ENCODE measurements at regions not wholly inside any gene's neighbourhood (a gene's known extent, or its start where the extent isn't known, plus 50 kb on each side); places are given as distances from the start of the nearest gene placed in this dataset.

DNA sequence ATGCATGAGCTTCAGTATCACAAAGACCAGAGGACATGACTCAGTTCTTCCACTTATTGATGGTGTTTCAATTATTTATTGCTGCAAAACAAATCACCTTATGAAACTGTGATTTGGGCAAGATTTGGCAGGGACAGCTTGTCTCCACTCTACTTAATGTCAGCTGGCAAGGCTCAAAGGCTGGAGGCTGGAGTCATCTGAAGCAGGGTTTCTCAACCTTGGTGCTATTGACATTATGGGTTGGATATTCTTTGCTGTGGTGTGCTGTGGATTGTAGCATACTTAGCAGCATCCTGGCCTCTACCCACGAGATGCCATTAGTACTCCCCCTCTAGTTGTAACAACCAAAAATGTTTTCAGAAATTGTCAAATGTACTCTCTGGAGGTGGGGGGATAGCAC, 138.8 kb upstream of the PEX5L start:
- H2BK120ac ChIP-seq (ENCODE audit: low read depth, low read length), result no peak overlapping the region
- no peak overlapping the region for H2BK15ac ChIP-seq (ENCODE audit: low read depth, poor library complexity, severe bottlenecking)
- no peak overlapping the region for H4K8ac ChIP-seq (ENCODE audit: low read length)
- no peak overlapping the region for H2BK5ac ChIP-seq (ENCODE audit: low read depth, low read length, poor library complexity, severe bottlenecking)
- H3K14ac ChIP-seq (ENCODE audit: low read length in 2 of 2), result no peak overlapping the region
- H3K9ac ChIP-seq (ENCODE audit: low read length), result no peak overlapping the region
- no peak for DNase-seq
- no peaks in the 10 kb centered on the region for H3K79me1 ChIP-seq (replicated peaks; ENCODE audit: low read length, poor library complexity, severe bottlenecking)
- no peak overlapping the region for H3K4me3 ChIP-seq (ENCODE audit: insufficient read depth in 1 of 2, low read depth in 1 of 2, low read length in 2 of 2)
- no peak overlapping the region for H3K4ac ChIP-seq (ENCODE audit: low read depth in 1 of 2, low read length in 2 of 2)
- no peak overlapping the region for H2BK12ac ChIP-seq (ENCODE audit: low read length in 2 of 2)
- no peaks in the 10 kb centered on the region for H3K9me3 ChIP-seq (ENCODE audit: control insufficient read depth, low read length)
- WGBS, result no CpG with 5 or more reads among the region's 1 CpG
- H3K27me3 ChIP-seq (ENCODE audit: control insufficient read depth in 1 of 2, insufficient read depth in 1 of 2, low read length in 2 of 2), result no peaks in the 10 kb centered on the region
- H3K36me3 ChIP-seq (ENCODE audit: control insufficient read depth in 1 of 2, insufficient read depth in 2 of 2, low read depth in 1 of 2, low read length in 2 of 2), result no peaks in the 10 kb centered on the region
- no peak overlapping the region for H3K27ac ChIP-seq (ENCODE audit: low read length, poor library complexity, severe bottlenecking)
- no peak overlapping the region for H2AFZ ChIP-seq (ENCODE audit: low read depth, low read length)
- no peak overlapping the region for H3K18ac ChIP-seq (ENCODE audit: low read depth in 1 of 2, low read length in 2 of 2)
- H3K23ac ChIP-seq (ENCODE audit: low read length in 2 of 2), result no peak overlapping the region
- no peak overlapping the region for H4K91ac ChIP-seq (ENCODE audit: low read length)
- no peak overlapping the region for H2AK5ac ChIP-seq (ENCODE audit: low read length, severe bottlenecking)
- no peaks in the 10 kb centered on the region for H3K4me1 ChIP-seq (ENCODE audit: control insufficient read depth, insufficient read depth, low read depth, low read length)
- H3K4me2 ChIP-seq (ENCODE audit: low read length, poor library complexity, severe bottlenecking), result no peak overlapping the region

DNA sequence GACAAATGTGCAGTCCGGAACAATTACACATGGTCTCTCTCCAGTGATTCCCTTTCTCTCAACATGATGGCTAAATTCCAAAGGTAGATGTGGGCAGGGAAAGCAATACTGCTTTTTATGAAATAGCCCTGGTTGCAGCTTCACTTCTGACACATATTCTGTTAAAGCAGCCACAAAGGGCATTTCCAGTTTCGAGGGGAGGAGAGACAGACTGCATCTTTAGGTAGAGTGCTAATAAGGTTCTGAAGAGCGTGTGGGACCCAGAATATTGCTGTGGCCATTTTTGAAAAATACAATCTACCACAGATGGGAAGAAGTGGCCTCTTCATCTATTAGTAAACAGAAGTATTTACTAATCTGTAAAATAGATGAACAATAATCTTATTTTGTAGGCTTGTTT, 139.3 kb upstream of the PEX5L start:
- 64% methylated on average over 2 of the region's 3 CpGs for WGBS
- no peaks in the 10 kb centered on the region for H3K27me3 ChIP-seq (ENCODE audit: control insufficient read depth in 1 of 2, insufficient read depth in 1 of 2, low read length in 2 of 2)
- H2AK5ac ChIP-seq (ENCODE audit: low read length, severe bottlenecking), result no peak overlapping the region
- H2BK5ac ChIP-seq (ENCODE audit: low read depth, low read length, poor library complexity, severe bottlenecking), result no peak overlapping the region
- no peak overlapping the region for H2BK12ac ChIP-seq (ENCODE audit: low read length in 2 of 2)
- no peak overlapping the region for H2AFZ ChIP-seq (ENCODE audit: low read depth, low read length)
- H3K27ac ChIP-seq (ENCODE audit: low read length, poor library complexity, severe bottlenecking), result no peak overlapping the region
- no peak overlapping the region for H4K8ac ChIP-seq (ENCODE audit: low read length)
- H2BK120ac ChIP-seq (ENCODE audit: low read depth, low read length), result no peak overlapping the region
- no peaks in the 10 kb centered on the region for H3K4me1 ChIP-seq (ENCODE audit: control insufficient read depth, insufficient read depth, low read depth, low read length)
- H2BK15ac ChIP-seq (ENCODE audit: low read depth, poor library complexity, severe bottlenecking), result no peak overlapping the region
- H3K23ac ChIP-seq (ENCODE audit: low read length in 2 of 2), result no peak overlapping the region
- DNase-seq, result no peak
- H3K4me3 ChIP-seq (ENCODE audit: insufficient read depth in 1 of 2, low read depth in 1 of 2, low read length in 2 of 2), result no peak overlapping the region
- H3K14ac ChIP-seq (ENCODE audit: low read length in 2 of 2), result no peak overlapping the region
- no peak overlapping the region for H3K4ac ChIP-seq (ENCODE audit: low read depth in 1 of 2, low read length in 2 of 2)
- H3K79me1 ChIP-seq (replicated peaks; ENCODE audit: low read length, poor library complexity, severe bottlenecking), result no peaks in the 10 kb centered on the region
- H4K91ac ChIP-seq (ENCODE audit: low read length), result no peak overlapping the region
- no peaks in the 10 kb centered on the region for H3K9me3 ChIP-seq (ENCODE audit: control insufficient read depth, low read length)
- no peak overlapping the region for H3K9ac ChIP-seq (ENCODE audit: low read length)
- no peak overlapping the region for H3K18ac ChIP-seq (ENCODE audit: low read depth in 1 of 2, low read length in 2 of 2)
- no peaks in the 10 kb centered on the region for H3K36me3 ChIP-seq (ENCODE audit: control insufficient read depth in 1 of 2, insufficient read depth in 2 of 2, low read depth in 1 of 2, low read length in 2 of 2)
- no peak overlapping the region for H3K4me2 ChIP-seq (ENCODE audit: low read length, poor library complexity, severe bottlenecking)

DNA sequence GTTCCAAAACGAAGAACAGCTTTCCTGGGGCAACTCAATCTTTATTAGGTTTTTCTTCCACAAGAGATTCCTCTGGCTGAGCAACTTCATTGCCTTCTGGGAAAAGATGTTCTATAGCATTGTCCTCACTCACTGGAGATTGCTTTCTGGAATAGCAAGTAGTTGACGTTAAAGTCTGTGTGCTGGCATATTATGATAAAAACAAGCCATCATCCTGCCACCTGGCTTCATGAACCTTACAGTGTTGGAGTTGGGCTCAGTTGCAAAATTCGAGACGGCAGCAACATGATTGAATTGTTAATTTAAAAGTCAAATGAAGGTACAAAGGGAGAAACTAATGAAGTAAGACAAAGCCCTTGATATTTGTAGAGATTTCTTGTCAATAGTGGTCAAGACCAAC, 140.5 kb upstream of the PEX5L start:
- H3K9ac ChIP-seq (ENCODE audit: low read length), result no peak overlapping the region
- H3K18ac ChIP-seq (ENCODE audit: low read depth in 1 of 2, low read length in 2 of 2), result no peak overlapping the region
- H3K9me3 ChIP-seq (ENCODE audit: control insufficient read depth, low read length), result no peaks in the 10 kb centered on the region
- no peak overlapping the region for H3K27ac ChIP-seq (ENCODE audit: low read length, poor library complexity, severe bottlenecking)
- DNase-seq, result no peak
- no peak overlapping the region for H2AFZ ChIP-seq (ENCODE audit: low read depth, low read length)
- no peak overlapping the region for H3K14ac ChIP-seq (ENCODE audit: low read length in 2 of 2)
- no peak overlapping the region for H3K4me3 ChIP-seq (ENCODE audit: insufficient read depth in 1 of 2, low read depth in 1 of 2, low read length in 2 of 2)
- no peak overlapping the region for H2BK120ac ChIP-seq (ENCODE audit: low read depth, low read length)
- no peak overlapping the region for H4K8ac ChIP-seq (ENCODE audit: low read length)
- no peak overlapping the region for H2BK12ac ChIP-seq (ENCODE audit: low read length in 2 of 2)
- no peaks in the 10 kb centered on the region for H3K79me1 ChIP-seq (replicated peaks; ENCODE audit: low read length, poor library complexity, severe bottlenecking)
- no peaks in the 10 kb centered on the region for H3K4me1 ChIP-seq (ENCODE audit: control insufficient read depth, insufficient read depth, low read depth, low read length)
- no peak overlapping the region for H3K23ac ChIP-seq (ENCODE audit: low read length in 2 of 2)
- no peak overlapping the region for H2BK5ac ChIP-seq (ENCODE audit: low read depth, low read length, poor library complexity, severe bottlenecking)
- H3K36me3 ChIP-seq (ENCODE audit: control insufficient read depth in 1 of 2, insufficient read depth in 2 of 2, low read depth in 1 of 2, low read length in 2 of 2), result no peaks in the 10 kb centered on the region
- no peak overlapping the region for H3K4me2 ChIP-seq (ENCODE audit: low read length, poor library complexity, severe bottlenecking)
- no peak overlapping the region for H4K91ac ChIP-seq (ENCODE audit: low read length)
- H2BK15ac ChIP-seq (ENCODE audit: low read depth, poor library complexity, severe bottlenecking), result no peak overlapping the region
- H2AK5ac ChIP-seq (ENCODE audit: low read length, severe bottlenecking), result no peak overlapping the region
- 62% methylated on average over 4 of the region's 4 CpGs for WGBS
- no peaks in the 10 kb centered on the region for H3K27me3 ChIP-seq (ENCODE audit: control insufficient read depth in 1 of 2, insufficient read depth in 1 of 2, low read length in 2 of 2)
- H3K4ac ChIP-seq (ENCODE audit: low read depth in 1 of 2, low read length in 2 of 2), result no peak overlapping the region

DNA sequence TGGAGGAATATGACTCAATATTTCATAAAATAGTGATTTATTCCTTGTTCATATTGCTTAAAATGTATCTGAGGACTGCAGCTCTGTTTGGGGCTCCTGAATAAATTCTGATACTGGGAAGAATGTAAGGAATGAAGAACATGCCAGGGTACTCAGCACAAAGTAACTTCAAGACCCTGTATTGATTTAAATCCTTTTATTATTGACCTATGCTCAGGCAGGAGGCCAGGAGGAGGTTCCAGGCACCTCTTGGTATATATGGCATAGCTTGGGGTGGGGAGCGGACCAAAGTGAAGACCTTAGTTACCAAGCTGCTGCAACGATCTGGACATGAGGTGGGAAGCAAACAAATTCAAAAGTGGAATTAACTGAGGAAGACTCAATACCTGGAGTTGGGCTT, 142.8 kb upstream of the PEX5L start:
- no peaks in the 10 kb centered on the region for H3K4me1 ChIP-seq (ENCODE audit: control insufficient read depth, insufficient read depth, low read depth, low read length)
- no peak for DNase-seq
- H3K4me3 ChIP-seq (ENCODE audit: insufficient read depth in 1 of 2, low read depth in 1 of 2, low read length in 2 of 2), result no peak overlapping the region
- no peak overlapping the region for H4K91ac ChIP-seq (ENCODE audit: low read length)
- no peak overlapping the region for H2BK12ac ChIP-seq (ENCODE audit: low read length in 2 of 2)
- no peak overlapping the region for H3K23ac ChIP-seq (ENCODE audit: low read length in 2 of 2)
- no peak overlapping the region for H2AK5ac ChIP-seq (ENCODE audit: low read length, severe bottlenecking)
- no peak overlapping the region for H3K4me2 ChIP-seq (ENCODE audit: low read length, poor library complexity, severe bottlenecking)
- H3K36me3 ChIP-seq (ENCODE audit: control insufficient read depth in 1 of 2, insufficient read depth in 2 of 2, low read depth in 1 of 2, low read length in 2 of 2), result no peaks in the 10 kb centered on the region
- H2BK120ac ChIP-seq (ENCODE audit: low read depth, low read length), result no peak overlapping the region
- H2AFZ ChIP-seq (ENCODE audit: low read depth, low read length), result no peak overlapping the region
- no peak overlapping the region for H3K27ac ChIP-seq (ENCODE audit: low read length, poor library complexity, severe bottlenecking)
- WGBS, result 71% methylated on average over 2 of the region's 2 CpGs
- H3K9me3 ChIP-seq (ENCODE audit: control insufficient read depth, low read length), result no peaks in the 10 kb centered on the region
- H4K8ac ChIP-seq (ENCODE audit: low read length), result no peak overlapping the region
- no peak overlapping the region for H3K18ac ChIP-seq (ENCODE audit: low read depth in 1 of 2, low read length in 2 of 2)
- no peaks in the 10 kb centered on the region for H3K27me3 ChIP-seq (ENCODE audit: control insufficient read depth in 1 of 2, insufficient read depth in 1 of 2, low read length in 2 of 2)
- H2BK15ac ChIP-seq (ENCODE audit: low read depth, poor library complexity, severe bottlenecking), result no peak overlapping the region
- H3K9ac ChIP-seq (ENCODE audit: low read length), result no peak overlapping the region
- H2BK5ac ChIP-seq (ENCODE audit: low read depth, low read length, poor library complexity, severe bottlenecking), result no peak overlapping the region
- no peaks in the 10 kb centered on the region for H3K79me1 ChIP-seq (replicated peaks; ENCODE audit: low read length, poor library complexity, severe bottlenecking)
- no peak overlapping the region for H3K4ac ChIP-seq (ENCODE audit: low read depth in 1 of 2, low read length in 2 of 2)
- no peak overlapping the region for H3K14ac ChIP-seq (ENCODE audit: low read length in 2 of 2)
